HL-60 (cell line): ENCODE measurements at regions not wholly inside any gene's neighbourhood (a gene's known extent, or its start where the extent isn't known, plus 50 kb on each side); places are given as distances from the start of the nearest gene placed in this dataset.
"Not testable (repeated sequence)": the region's sequence is repeated elsewhere in the genome, so short reads cannot be mapped to it uniquely, and the experiment has no call there.

Experiments used
- CTCF ChIP-seq: IDR thresholded peaks from one replicate; pipeline ENCODE4 v1.5.1; 2011; ENCODE audit warnings: low read length, control low read depth, inconsistent platforms; ENCODE audit not compliant: insufficient read depth
- GABPA ChIP-seq: IDR thresholded peaks from 2 replicates; pipeline ENCODE4 v1.6.1; 2012; ENCODE audit warnings: low read depth
- POLR2AphosphoS5 ChIP-seq: IDR thresholded peaks from 2 replicates; pipeline ENCODE4 v1.6.1; 2012; ENCODE audit warnings: low read depth
- REST ChIP-seq: IDR thresholded peaks from 2 replicates; pipeline ENCODE4 v1.6.1; 2012; ENCODE audit warnings: low read depth; ENCODE audit not compliant: insufficient replicate concordance
- SPI1 ChIP-seq: IDR thresholded peaks from 2 replicates; pipeline ENCODE4 v1.6.1; 2012; ENCODE audit warnings: low read depth, mild to moderate bottlenecking, borderline replicate concordance

- TF ChIP-seq CTCF, POLR2AphosphoS5, GABPA, REST: not testable (repeated sequence)
- TF ChIP-seq SPI1, result peak; percentile 21; the same call in 1 of the 2 replicates
Measured at GRCh38 chr22:10687256-10687655, 4840.7 kb upstream of the OR11H1 start.
